Stimulated activated naive CD8-positive, alpha-beta T cell treated with anti-CD3 and anti-CD28 coated beads, Interleukin-15, Interleukin-2, amounts not matched to agents 100 ng/mL and 50 ng/mL, for 24 hours (primary cell): ENCODE measurements at regions not wholly inside any gene's neighbourhood (a gene's known extent, or its start where the extent isn't known, plus 50 kb on each side); places are given as distances from the start of the nearest gene placed in this dataset.

Source experiments
- H3K27ac Mint-ChIP-seq: one replicate; pipeline ENCODE4 v1.8.0; 2021; ENCODE audit warnings: mild to moderate bottlenecking, mixed read lengths
- H3K27me3 Mint-ChIP-seq: one replicate; pipeline ENCODE4 v1.8.0; 2021; ENCODE audit warnings: mixed read lengths
- H3K36me3 Mint-ChIP-seq: one replicate; pipeline ENCODE4 v1.8.0; 2021; ENCODE audit warnings: low read depth, mixed read lengths
- H3K4me1 Mint-ChIP-seq: one replicate; pipeline ENCODE4 v1.8.0; 2021; ENCODE audit warnings: low read depth, mixed read lengths
- H3K4me3 Mint-ChIP-seq: one replicate; pipeline ENCODE4 v1.8.0; 2021; ENCODE audit warnings: mild to moderate bottlenecking, mixed read lengths
- H3K9me3 Mint-ChIP-seq: one replicate; pipeline ENCODE4 v1.8.0; 2021; ENCODE audit warnings: mixed read lengths

DNA sequence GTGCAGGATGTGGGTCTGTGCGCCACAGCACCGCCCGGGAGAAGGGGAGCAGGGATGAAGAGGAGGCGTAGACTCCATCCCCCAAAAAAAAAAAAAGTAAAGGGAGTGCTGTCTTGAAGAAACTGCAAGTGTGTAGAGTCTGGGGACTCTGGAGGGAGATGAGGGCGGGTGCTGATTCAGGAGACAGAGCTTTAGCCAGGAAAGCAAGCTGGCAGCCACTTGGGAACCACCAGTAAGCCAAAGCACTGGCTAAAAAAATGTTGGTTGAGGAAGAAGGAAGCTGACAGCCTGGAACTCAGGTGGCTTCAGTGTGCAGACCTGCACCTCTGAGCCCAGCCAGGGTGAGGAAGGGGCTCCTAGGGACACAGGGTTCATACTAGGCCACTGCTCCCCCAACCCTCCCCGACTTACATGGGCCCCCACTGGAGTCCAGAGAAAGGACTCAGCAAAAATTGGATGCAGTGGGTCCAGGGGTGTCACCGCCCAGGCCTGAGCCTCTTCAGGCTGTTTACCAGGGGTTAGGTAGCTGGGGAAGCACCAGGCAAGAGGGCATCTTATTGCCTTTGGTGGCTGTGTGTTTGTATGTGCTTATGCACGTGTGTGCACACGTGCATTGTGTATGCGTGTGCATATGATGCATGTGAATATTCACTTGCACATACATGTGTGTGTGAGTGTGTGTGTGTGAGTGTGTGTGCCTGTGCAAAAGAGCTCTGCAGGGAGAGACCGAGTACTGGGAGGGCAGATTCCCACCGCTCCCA, 153.5 kb upstream of the MLN start:
- Mint-ChIP-seq H3K36me3 (no peaks in the 10 kb centered on the region), H3K27me3 (no peaks in the 10 kb centered on the region)

DNA sequence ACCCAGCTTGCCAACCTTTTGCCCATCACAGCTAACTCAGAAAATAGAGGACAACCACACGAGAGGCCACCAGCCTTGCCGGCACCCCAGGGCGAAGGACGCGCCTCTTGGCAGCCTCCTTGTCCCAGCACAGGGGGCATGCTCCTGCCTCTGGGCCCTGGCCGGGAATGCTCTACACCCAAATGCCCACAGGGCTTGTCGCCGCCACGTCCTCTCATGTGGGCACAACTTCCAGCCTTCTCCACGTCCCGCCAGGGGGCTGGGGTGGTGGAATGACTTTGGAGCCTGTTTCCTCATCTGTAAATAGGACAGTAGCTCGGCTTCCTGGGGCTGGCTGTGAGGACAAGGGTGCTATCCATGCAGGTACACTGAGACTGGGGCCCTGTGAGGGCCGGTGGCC, 152.4 kb upstream of the MLN start:
- Mint-ChIP-seq H3K4me3 (no peak overlapping the region), H3K9me3 (no peaks in the 10 kb centered on the region), H3K4me1 (no peaks in the 10 kb centered on the region), H3K27ac (no peak overlapping the region), H3K36me3 (no peaks in the 10 kb centered on the region), H3K27me3 (no peaks in the 10 kb centered on the region)

More for the DNA sequence above, 153.5 kb upstream of the MLN start:
- H3K9me3 Mint-ChIP-seq, result no peaks in the 10 kb centered on the region
- H3K27ac Mint-ChIP-seq, result no peak overlapping the region
- no peaks in the 10 kb centered on the region for H3K4me1 Mint-ChIP-seq
- no peak overlapping the region for H3K4me3 Mint-ChIP-seq

DNA sequence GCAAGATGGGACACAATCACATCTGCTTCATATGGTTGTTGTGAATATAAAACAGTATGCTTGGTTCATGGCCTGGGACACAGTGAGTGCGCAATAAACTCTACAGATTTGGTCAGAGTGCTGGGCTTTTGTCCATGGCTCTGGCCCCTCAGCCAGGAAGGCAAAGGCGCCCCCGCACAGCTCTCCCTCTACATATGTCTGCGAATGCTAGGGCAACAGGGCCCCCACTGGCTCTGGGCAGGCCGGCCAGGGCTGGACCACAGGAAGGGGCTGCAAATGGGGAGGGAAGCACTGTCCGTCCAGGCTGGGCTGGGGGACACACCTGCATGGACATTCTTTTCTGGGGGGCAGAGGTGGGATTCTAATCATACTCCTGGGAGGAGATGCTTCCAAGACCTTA, 151.8 kb upstream of the MLN start:
- Mint-ChIP-seq H3K4me3 (no peak overlapping the region), H3K9me3 (no peaks in the 10 kb centered on the region), H3K27ac (no peak overlapping the region), H3K27me3 (no peaks in the 10 kb centered on the region), H3K36me3 (no peaks in the 10 kb centered on the region), H3K4me1 (no peaks in the 10 kb centered on the region)

DNA sequence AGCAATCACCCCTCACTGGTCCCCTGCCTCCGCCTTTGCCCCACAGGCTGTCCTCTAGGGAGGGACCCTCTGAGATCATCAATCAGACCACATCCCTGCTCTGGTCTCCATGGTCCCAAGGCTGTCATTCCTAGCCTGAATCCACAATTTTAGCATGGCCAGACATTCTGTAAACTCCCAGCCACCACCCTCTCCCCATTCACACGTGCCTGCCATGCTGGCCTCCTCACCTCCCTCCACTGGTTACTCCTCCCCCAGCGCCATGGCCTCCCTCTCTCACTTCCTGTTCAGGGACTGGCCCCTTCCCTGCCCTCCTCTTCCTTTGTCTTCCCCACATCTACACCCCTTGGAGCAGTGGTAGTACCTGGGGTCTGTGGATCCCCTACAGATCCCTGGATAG, 150.7 kb upstream of the MLN start:
- Mint-ChIP-seq H3K4me1 (no peaks in the 10 kb centered on the region), H3K4me3 (no peak overlapping the region), H3K9me3 (no peaks in the 10 kb centered on the region), H3K27ac (no peak overlapping the region), H3K27me3 (no peaks in the 10 kb centered on the region), H3K36me3 (no peaks in the 10 kb centered on the region)

DNA sequence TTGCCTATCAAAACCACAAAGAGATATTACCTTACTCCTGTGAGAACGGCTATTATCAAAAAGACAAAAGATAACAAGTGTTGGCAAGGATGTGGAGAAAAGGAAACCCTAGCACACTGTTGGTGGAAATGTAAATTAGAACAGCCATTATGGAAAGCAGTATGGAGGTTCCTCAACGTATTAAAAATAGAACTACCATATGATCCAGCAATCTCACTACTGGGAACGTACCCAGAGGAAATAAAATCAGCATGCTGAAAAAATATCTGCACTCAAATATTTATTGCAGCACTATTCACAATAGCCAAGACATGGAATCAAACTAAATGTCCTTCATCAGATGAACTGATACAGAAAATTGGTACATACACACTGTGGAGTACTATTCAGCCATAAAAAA, 149.4 kb upstream of the MLN start:
- Mint-ChIP-seq H3K4me1 (no peaks in the 10 kb centered on the region), H3K27me3 (no peaks in the 10 kb centered on the region), H3K4me3 (no peak overlapping the region), H3K9me3 (no peaks in the 10 kb centered on the region), H3K27ac (no peak overlapping the region), H3K36me3 (no peaks in the 10 kb centered on the region)

DNA sequence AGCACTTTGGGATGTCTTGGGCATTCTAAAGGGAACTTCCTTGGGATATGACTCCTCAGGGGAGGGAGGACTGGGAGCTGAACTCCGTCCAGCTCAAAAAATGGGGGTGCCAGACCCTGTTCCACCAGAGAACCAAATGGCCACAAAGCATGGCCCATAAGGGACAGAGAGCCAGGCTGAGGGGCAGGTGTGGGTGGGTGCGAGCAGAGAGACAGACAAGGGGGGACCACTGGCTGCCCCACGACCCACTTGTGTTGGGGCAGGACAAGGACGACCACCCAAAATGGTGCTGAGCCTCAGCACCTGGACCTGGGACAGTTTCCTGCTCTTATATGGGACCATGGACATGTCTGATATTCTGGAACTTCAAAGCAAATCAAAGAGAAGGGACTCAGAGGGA, 148.2 kb upstream of the MLN start:
- no peak overlapping the region for H3K27ac Mint-ChIP-seq

DNA sequence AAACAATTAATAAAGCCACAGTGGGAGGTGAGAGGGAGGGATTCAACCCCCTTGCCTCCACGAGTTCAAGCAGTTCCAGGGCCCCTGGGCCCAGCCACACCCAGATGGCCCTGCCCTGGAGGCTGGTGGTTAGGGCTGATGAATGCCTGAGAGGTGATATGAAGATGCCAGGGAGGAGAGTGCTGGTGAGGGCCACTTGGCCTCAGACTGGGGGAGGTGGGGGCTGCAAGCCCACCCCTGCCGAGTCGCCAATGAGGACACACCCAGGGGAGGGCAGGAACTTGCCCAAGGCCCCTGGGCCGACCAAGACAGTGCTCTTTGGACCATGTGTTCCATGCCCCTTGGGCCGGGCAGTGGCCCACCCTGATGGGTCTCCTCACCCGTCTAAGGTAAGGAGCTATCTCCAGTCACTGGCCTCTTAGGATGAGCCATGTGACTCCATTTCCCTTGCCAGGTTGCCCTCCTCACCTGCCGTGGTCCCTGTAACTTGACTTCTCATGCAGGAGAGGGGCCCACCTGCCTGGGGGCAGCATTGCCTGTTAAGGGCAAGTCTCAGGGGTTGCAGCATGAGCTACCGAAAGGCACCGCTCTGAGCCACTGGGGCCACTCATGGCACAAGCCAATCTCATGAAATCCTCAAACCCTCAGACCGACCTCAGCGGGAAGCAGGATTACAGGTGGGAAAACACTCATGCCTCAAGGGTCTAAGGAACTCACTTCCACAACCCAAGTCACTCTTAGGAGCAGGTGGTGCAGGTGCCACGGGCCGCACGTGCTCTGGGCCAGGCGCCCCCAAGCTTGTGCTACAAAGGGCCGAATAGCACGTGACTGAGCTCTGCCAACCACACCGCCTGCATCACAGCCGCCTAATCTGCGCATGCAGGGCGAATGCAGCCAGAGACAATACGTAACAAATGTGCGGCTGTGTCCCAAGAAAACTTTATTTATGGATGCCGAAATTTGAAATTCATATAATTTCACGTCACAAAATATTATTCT, 147.4 kb upstream of the MLN start:
- Mint-ChIP-seq H3K27me3 (no peaks in the 10 kb centered on the region), H3K36me3 (no peaks in the 10 kb centered on the region), H3K9me3 (no peaks in the 10 kb centered on the region), H3K4me1 (no peaks in the 10 kb centered on the region), H3K27ac (no peak overlapping the region), H3K4me3 (no peak overlapping the region)

More for the DNA sequence above, 148.2 kb upstream of the MLN start:
- Mint-ChIP-seq H3K27me3 (no peaks in the 10 kb centered on the region), H3K4me1 (no peaks in the 10 kb centered on the region), H3K36me3 (no peaks in the 10 kb centered on the region), H3K9me3 (no peaks in the 10 kb centered on the region), H3K4me3 (no peak overlapping the region)

DNA sequence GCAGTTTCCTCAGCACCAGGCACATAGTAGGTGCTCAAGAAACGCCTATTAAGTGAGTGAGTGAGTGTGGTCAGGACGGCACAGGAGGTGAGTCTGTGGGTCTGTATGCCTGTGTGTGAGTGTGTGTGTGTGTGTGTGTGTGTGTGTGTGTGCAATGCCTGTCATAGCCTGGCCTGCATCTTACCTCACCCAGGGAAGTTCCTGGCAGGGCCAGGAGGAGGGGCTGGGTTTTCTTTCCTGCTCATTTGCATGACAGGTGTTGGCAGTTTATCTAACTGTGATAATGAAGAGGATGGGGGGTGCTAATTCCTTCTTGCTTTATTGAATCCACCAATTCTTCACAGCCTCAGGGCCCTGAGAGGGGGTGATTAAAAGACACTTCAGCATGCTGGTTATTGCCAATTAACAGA, 146.7 kb upstream of the MLN start:
- no peaks in the 10 kb centered on the region for H3K36me3 Mint-ChIP-seq
- H3K4me1 Mint-ChIP-seq, result no peaks in the 10 kb centered on the region
- no peaks in the 10 kb centered on the region for H3K27me3 Mint-ChIP-seq
- H3K27ac Mint-ChIP-seq, result no peak overlapping the region
- H3K9me3 Mint-ChIP-seq, result no peaks in the 10 kb centered on the region
- H3K4me3 Mint-ChIP-seq, result no peak overlapping the region

DNA sequence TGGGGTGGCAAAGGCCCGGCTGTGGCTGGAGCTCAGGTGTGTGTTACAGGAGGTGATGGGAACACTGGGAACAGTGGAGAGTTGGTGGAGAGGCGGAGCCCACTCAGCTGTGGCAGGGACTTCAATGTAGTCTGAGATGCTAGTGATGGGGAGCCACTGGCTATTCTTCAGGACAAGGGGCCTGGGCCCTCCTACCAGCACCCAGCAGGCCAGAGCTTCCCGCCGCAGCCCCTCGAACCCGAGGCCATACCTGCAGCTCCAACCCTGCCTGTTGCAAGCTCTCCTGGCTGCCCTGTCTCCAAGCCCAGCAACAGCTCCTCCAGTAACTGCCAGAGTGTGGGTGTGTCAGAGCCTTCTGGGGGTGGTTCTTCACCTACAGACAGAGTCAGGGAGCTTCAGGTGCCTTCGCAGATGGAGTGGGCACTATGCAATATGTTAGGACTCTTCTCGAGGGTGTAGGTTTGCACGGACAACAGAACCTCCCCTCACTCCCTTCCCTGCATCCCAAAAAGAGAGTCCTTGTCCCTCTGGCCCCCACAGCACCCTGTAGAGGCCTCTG, 146.2 kb upstream of the MLN start:
- Mint-ChIP-seq H3K9me3 (no peaks in the 10 kb centered on the region), H3K27me3 (no peaks in the 10 kb centered on the region)

DNA sequence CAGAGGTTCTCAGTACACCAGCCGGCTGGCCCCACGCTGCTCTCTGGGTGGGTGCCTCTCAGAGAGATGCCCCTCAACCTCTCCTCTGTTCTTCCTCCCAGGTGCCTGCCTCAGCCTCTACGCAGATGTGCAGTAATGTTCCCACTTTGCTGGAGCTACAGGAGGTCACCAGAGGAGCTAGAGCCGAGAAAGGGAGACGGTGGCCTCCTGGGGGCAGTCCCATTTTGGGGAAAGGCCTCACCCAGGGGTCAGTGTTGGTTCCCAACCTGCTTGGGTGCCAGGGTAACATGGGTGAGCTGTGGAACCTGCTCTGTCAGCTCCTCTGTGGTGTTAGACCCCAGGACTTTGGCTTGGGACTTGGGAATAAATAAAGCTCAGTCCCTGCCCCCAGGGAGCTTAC, 145.3 kb upstream of the MLN start:
- Mint-ChIP-seq H3K4me1 (no peaks in the 10 kb centered on the region), H3K27me3 (no peaks in the 10 kb centered on the region), H3K4me3 (no peak overlapping the region), H3K27ac (no peak overlapping the region), H3K9me3 (no peaks in the 10 kb centered on the region), H3K36me3 (no peaks in the 10 kb centered on the region)

More for the DNA sequence above, 146.2 kb upstream of the MLN start:
- Mint-ChIP-seq H3K4me3 (no peak overlapping the region), H3K4me1 (no peaks in the 10 kb centered on the region), H3K36me3 (no peaks in the 10 kb centered on the region), H3K27ac (no peak overlapping the region)

DNA sequence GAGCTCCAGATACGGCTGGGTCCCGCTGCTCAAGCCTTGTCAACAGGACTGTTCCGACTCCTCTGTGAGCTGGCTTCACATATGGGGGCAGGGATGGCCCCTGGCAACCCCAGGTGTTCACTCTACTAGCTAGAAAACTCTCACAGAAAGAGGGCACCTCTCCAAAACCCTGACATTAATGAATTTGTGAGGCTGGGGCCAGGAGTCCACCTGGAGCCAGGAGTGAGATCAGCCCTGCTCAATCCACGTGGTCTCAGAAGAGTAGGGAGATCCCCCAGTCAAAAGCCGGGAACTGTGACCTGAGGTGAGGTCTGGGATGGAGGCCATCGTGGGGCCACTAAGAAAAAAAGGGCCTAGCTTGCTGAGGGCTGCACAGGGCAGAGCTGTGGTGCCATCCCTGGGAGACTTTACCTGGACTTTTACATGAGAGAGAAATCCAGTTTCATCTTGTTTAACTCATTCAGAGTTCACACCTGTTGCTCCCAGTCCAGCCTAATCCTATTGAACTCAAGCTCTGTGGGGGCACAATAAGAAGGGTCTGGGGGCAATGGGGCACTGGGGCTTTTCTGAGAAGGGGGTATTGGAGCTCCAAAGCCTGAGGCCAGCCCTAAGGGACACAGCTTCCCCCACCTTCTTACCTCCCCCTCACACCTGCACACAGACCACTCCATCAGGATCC, 144.3 kb upstream of the MLN start:
- no peak overlapping the region for H3K4me3 Mint-ChIP-seq
- H3K9me3 Mint-ChIP-seq, result no peaks in the 10 kb centered on the region
- H3K27ac Mint-ChIP-seq, result no peak overlapping the region
- no peaks in the 10 kb centered on the region for H3K4me1 Mint-ChIP-seq
- no peaks in the 10 kb centered on the region for H3K27me3 Mint-ChIP-seq
- H3K36me3 Mint-ChIP-seq, result no peaks in the 10 kb centered on the region

DNA sequence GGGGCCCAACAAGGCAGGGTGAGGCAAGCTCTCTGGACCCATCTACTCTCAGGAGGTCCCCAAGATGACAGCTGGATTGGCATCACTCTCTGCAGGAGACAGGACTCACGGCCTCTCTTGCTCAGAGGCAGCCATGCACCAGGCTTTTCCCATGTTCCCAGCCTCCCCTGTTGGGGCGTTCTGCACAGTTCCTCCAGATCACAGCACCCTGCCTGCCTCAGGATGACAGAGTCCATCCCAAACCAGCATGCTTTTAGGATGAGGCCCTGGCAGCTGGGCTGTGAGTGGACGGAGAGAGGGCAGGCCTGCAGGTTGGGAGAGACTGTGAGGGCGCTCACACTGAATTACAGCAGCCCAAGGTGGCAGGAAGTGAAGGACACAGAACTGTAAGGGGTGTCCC, 143.2 kb upstream of the MLN start:
- no peaks in the 10 kb centered on the region for H3K4me1 Mint-ChIP-seq
- no peaks in the 10 kb centered on the region for H3K36me3 Mint-ChIP-seq
- H3K4me3 Mint-ChIP-seq, result no peak overlapping the region
- no peak overlapping the region for H3K27ac Mint-ChIP-seq
- H3K27me3 Mint-ChIP-seq, result no peaks in the 10 kb centered on the region
- H3K9me3 Mint-ChIP-seq, result no peaks in the 10 kb centered on the region

DNA sequence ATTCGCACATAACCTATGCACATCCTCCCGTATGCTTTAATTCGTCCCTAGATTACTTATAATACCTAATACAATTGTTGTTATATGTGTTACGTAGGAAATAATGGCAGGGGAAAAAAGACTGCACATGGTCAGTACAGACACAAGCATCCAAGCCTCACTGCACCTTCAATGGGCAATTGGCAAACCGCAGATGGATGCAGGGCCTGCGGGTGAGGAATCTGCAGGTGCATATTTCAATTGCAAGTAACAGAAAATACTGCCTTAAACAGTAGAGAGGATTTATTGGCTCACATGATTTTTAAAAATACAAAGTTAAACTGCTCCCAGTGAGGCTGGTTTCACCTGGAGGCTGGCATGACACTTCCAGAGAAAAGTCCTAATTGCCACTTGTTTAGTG, 142.1 kb upstream of the MLN start:
- Mint-ChIP-seq H3K4me3 (no peak overlapping the region), H3K36me3 (no peaks in the 10 kb centered on the region), H3K27ac (no peak overlapping the region), H3K9me3 (no peaks in the 10 kb centered on the region), H3K4me1 (no peaks in the 10 kb centered on the region), H3K27me3 (no peaks in the 10 kb centered on the region)

DNA sequence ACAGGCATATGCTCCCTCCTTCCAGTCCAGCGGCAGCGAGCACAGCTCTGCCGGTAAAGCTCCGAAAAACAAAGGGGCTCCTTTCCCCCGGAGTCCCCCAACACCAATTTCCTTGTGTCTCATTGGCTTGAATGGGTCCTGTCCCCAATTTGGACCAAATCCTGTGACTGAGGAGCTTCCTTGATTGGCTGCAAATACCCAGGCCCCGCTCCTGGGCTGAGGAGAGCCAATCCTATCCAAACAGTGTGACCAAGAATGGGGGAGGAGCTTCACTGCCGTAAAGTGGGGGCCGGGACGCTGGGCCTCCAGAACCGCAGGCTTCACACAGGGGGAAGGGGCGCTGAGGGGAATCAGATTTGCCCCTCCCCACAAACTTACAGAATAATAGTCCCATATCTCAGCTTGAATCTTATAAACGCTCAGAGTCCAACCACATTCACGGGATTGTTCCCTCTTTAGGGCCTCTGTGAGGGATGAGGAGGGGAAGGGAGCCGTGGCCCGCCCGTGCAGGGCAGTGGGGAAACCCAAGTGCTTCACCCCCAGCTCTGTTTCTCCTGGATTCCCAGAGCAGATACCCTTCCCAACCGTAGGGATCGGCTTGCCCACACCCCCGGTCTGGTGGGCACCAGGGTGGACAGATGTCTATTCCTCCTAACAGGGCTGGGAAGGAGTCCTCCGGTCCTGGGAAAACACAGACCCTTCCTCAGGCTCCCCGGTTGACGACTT, 141.0 kb upstream of the MLN start:
- Mint-ChIP-seq H3K4me3 (no peak overlapping the region), H3K4me1 (no peaks in the 10 kb centered on the region), H3K9me3 (no peaks in the 10 kb centered on the region), H3K27me3 (no peaks in the 10 kb centered on the region), H3K36me3 (no peaks in the 10 kb centered on the region), H3K27ac (peak overlapping the region; percentile 52)
